ENCODE measurements at regions not wholly inside any gene's neighbourhood (a gene's known extent, or its start where the extent isn't known, plus 50 kb on each side); places are given as distances from the start of the nearest gene placed in this dataset.

DNA sequence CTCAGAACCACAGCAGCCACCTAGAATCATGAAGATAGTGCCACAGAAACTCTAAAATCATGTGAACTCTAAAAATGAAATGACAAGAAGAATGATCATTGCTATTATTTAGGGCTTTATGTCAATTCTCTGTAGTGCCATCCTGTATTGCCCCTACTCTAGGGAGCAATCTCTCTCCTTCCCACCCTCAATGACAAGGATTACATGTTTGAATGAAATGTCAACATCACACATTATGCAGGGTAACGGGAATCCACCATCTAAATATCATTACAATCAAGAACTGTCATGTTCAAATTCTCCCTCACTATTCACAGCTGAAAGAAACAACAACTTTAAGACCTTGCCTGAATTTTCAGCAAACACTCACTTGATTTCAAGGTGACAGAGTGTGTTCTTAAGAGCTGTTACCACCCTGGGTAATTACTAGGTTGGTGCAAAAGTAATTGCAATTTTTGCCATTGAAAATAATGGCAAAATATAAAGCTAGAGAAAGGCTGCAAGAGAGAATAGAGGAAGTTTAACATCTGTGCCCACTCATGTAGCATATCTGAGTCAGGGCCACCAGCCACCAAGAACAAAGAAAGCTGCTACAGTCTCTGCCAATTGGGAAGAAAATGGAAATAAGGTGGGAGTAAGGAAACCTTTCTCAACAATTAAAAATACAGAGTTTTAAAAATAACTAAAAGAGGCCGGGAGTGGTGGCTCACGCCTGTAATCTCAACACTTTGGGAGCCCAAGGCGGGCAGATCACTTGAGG, 112.8 kb upstream of the PSMD7 start:
- no peak for DNase-seq (ENCODE audit: low spot score)

DNA sequence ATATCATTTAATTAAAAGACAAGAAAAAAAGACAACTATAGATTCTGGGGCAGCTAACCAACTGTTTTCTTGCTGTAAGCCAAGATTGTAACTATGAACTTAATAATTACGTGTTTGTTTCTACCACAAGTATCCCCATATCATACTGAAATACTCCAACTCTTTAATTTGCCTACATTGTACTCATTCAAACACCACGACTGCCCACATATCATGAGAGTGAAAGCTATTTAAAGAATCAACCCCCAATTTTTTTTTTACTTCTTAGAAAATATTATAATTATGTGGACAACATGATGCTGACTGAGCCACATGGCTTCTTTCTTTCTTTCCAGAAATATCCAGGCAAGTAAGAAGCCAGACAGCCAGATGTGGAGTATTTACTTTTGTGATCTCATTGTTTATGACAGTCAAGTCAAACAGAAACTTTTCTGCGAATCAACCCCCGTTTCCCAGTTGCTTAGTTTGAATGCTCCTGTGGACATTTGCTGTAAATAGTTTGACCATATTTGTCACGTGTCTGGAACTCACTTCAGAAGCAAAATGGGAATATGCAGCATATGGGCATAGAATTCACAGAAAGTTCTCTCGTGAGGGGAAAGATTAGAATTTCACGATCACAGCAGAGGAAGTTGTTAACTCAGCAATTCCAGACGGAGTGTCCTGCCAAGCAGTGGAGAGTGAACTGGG, 126.8 kb upstream of the PSMD7 start:
- DNase-seq (ENCODE audit: low spot score) = no peak

DNA sequence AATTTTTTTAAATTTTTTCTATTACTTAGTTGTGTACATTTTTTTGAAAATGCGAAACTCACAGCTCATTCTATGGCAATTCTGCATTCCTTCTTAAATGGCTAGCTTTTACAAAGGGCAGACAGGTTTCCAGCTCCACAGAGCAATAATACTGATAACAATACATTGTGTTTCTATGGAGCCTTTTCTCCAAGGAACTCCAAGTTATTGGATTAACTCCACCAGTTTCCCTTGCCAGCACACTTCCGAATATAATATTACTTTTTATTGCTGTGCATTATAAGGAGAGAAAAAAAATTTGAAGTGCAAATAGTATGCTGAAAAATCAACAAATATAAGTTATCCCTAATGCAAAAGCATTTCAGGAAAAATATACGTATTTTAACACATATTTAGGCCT, 127.5 kb upstream of the PSMD7 start:
- no peak for DNase-seq (ENCODE audit: low spot score)

DNA sequence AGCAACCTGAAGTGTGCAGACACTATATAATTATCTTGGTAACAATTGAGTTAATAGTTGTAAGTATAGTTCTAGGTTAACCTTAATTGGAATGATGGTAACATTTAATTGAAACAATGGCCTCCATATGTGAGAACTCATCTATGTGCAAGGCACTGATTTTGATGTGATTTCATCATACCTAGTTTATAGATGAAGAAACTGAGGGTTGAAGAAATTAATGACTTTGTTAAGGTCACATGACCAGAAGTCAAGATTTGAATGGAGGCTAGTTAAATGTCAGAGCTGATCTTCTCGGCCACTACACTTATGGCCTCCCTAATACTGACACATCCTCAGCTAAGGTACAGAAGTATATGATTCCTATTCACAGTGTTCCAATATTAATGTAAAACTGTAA, 128.2 kb upstream of the PSMD7 start:
- DNase-seq (ENCODE audit: low spot score) = no peak

DNA sequence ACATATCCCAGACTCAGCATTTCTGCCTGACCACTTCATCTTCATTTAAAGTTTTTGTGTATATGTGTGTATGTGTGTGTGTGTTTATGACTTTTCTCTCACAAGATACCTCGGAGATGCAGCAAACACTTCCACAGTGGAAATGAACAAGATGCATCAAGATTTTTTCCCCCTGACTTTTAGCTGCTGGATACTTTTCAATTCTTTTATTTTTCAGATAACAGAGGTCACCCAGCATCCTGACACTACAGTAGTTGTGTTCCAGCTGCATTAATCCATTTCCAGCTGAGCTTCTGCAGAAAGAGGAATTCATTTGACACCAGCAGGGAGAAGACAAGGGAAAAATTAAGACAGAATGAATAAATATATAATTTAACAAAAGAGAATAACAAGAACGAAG, 130.2 kb upstream of the PSMD7 start:
- DNase-seq (ENCODE audit: low spot score) = no peak

DNA sequence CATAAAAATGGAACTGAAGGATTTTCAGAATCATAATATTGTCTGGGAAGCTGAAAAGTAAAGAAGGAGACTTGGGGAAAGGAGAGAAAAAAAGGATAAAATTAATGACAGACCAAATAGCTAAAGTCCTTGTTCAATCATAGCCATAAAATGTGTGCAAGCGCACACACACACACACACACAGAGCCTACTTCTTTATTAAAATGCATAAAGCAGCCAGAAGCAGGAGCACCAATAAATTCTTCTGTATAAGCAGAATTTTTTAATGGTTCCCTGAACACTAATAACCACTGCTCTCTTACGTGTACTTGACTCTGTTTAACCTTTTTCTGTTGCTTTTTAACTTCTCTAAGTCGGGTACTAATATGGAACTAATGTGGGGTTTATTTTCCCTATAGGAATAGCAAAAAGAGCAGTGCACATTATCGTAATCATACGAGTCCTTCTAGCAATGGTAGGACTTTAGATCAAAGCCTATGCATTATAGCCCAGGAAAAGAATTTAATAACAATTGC, 131.0 kb upstream of the PSMD7 start:
- no peak for DNase-seq (ENCODE audit: low spot score)

DNA sequence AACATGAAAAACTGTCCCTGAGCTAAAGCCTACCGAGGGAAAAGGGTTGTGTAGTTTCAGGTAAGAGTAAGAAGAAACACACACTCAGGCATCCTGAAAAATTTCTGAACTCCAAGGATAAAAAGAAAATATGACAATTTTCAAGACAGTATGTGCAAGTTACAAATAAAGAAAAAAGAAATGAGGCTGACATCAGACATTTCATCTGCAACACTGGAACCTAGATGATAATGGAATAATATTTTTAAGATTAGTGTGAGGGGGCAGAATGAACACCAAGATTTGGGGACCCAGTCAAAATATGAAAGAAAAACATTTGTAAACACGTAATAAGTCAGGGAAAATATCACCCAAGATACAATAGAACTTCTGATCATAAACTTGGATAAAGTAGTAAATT, 135.9 kb upstream of the PSMD7 start:
- DNase-seq (ENCODE audit: low spot score) = no peak

DNA sequence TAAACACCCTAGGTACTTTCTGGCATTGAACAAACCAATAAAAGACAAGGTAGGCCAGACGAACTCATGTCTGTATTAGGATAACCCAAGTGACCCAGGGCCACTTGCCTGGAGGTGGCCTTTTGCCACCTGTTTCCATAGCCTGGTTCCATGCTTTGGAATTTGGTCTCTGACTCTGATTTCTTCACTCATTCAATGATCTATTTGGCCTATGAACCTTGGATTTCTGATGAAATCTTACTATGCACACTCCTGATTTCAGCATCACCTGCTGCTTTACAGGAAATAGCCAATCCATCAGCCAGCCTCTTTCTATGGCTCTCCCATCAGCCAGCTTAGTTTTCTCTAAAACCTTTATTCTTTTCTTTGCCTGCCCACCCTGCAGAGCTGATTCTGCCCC, 142.8 kb upstream of the PSMD7 start:
- no peak for DNase-seq (ENCODE audit: low spot score)

DNA sequence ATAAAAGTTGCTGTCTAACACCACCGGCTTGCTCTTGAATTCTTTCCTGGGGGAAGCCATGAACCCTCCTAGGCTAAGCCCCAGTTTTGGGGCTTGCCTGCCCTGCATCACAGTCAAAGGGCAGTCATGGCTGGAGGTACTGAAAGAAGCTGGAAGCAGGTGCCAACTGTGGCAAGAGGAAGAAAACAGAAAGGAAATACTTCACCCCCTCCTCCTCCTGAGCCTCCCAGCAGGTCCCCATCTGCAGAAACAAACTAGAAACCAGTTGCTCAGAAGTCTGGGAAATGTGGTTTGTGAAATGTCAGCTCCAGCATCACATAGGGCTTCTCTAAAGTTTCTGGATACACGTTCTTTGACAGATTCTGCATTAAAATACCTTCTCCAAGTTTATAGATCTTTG, 150.0 kb upstream of the PSMD7 start:
- DNase-seq (ENCODE audit: low spot score) = no peak

DNA sequence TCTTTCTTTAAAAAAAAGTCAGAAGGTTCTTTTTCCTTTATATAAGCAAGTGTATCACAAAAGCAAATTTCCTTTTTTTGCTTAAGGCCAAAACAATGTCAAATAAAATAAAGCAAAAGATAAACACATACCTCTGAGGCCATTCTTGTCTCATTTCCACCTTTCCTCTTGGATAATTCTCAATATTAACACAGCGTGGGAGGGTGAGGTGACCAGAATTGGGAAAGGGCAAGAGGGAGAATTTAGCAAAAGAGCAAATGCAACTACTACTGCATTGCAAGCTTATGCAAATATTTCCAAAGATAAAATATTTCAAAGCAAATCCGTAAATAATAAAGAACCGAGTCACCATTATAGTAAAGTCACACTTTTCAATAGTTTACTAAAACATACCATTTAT, 153.4 kb upstream of the PSMD7 start:
- no peak for DNase-seq (ENCODE audit: low spot score)

DNA sequence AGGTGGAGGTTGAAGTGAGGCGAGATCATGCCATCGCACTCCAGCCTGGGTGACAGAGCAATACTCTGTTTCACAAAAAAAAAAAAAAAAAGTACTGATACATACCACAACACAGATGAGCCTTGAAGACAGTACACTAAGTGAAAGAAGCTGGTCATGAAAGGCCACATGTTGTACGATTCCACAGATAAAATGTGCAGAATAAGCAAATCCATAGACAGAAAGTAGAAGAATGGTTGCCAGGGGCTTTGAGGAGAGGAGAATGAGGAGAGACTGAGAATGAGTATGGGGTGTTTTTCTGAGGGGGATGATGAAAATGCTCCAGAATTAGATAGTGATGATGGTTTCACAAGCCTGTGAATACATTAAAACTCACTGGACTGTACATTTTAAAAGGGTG, 155.6 kb upstream of the PSMD7 start:
- no peak for DNase-seq (ENCODE audit: low spot score)

DNA sequence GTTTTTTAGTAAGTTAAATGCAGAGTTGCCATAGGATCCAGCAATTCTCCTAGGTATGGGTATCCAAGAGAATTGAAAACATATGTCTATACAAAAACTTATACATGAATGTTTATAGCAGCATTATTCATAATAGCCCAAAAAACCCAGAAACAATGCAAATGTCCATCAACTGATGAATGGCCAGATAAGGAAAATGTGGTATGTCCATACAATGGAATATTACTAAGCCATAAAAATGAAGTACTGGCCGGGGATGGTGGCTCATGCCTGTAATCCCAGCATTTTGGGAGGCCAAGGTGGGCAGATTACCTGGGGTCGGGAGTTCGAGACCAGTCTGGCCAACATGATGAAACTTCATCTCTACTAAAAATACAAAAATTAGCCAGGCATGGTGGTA, 156.1 kb upstream of the PSMD7 start:
- no peak for DNase-seq (ENCODE audit: low spot score)

DNA sequence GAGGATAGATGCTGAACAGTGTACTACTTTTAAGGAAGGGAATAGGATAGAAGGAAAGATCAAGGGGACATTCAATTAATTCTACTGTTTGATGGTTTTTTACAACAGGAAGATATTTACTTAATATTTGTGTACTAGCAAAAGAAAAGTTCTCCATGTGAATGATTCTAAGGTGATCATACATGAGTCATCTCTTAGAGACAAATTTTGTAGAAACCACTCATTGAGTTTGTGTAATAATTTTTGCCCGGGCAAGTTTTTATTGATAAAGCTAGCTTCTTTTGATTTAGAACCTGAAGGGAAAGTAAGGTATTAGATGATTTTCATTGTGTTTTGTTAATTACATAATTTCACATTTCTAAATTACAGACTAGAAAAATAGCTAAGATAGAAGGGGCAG, 172.8 kb upstream of the PSMD7 start:
- DNase-seq (ENCODE audit: low spot score) = no peak

DNA sequence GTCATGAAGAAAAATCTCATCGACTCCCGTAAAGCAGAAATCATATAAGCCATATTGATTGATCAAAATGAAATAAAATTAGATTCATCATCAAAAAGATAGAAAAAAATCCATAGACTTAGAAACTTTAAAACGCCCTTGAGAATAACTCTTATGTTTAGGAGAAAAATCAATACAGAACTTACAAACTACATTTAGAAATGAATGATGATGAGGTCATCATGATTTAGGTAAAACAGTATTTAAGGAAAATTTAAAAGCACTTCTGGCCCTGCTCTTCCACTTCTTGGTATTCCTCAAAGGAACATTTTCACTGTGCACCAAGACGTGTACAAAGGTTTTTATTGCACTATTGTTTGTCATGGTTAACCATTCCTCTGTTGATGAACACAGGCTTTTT, 173.4 kb upstream of the PSMD7 start:
- DNase-seq (ENCODE audit: low spot score) = no peak

DNA sequence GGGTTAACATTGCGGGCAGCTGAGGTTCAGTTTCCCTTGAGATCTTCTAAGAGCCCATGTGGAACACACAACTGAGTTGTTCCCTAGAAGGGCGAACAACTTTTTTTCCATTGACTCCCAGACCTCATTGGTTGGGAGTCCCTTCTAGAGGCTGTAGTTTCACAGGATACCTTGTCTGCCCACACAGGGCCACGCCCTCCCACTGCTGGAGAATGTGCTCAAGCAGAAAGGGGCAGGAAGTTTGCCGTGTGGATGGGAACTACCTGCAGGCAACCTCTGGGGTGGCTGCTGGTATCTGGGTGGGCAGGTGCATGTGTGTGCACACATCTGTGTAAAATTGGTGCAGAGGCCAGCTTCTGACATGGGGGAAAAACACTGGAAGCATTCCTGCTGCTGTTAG, 178.8 kb upstream of the PSMD7 start:
- no peak for DNase-seq (ENCODE audit: low spot score)

DNA sequence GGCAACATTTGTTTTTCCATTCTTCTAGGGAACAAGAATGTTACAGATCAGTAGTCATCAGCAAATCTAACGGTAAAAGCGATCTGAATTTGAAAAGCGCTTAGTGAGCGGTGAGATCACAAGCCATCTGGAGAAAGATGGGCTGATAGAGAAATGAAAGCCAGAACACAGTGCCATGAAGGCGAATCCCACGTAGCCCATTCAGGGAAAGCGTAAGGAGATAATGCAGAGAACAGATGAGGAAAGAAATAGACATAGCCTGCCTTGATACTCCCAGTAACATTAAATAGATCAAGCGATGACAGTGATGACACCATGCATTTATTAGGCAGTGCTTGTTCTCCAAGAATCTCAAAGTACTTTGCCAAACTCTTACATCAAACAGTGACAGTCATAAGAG, 183.1 kb upstream of the PSMD7 start:
- no peak for DNase-seq (ENCODE audit: low spot score)

DNA sequence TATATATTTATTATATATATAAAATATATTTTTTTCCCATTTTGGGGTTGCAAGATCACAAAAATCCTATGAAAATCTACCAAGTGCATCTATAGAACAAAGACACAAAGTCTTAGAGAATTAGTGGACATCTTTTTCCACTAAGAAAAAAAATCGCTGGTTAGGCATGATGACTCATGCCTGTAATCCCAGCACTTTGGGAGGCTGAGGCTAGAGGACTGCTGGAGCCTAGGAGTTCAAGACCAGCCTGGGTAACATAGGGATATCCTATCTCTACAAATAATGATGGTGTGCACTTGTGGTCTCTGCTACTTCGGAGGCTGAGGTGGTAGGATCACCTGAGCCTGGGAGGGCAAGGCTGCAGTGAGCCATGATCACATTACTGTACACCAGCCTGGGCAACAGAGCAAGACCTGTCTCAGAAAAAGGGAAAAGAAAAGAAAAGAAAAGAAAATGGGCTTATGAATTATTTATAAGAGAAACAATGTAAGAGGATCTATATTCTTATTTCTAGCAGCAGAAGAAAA, 185.1 kb upstream of the PSMD7 start:
- DNase-seq (ENCODE audit: low spot score) = no peak

DNA sequence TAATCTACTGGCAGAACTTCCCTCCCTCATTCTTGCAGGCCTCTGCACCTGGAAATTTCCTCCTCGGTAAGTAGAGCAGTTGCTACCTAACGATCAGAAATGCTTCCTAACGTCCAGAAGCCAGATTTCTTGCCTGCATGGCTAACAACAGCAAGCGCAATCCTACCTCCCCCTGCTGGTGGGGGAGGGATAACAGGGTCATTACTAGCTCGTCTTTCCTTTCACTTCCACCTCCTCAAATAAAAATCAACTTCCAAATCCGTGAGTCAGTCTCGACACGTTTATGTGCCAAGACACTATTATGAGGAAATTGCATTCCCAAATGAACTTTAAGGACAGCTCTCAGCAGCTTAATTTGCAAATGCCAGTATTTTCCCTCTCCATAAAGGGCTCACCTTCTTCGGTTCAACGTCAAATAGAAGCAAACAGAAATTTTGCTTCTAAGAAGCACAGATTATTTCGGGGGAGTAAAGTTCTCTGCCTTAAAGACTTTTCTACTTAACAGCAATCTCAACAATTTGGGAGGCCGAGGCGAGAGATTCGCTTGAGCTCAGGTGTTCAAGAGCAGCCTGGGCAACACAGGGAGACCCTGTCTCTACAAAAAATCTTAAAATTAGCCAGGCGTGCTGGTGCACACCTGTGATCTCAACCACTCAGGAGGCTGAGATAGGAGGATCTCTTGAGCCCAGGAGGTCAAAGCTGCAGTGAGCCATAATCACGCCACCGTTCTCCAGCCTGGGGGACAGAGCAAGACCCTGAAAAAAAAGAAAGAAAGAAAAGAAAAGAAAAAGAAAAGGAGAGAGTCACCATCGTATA, 188.6 kb upstream of the PSMD7 start:
- no peak for DNase-seq (ENCODE audit: low spot score)

DNA sequence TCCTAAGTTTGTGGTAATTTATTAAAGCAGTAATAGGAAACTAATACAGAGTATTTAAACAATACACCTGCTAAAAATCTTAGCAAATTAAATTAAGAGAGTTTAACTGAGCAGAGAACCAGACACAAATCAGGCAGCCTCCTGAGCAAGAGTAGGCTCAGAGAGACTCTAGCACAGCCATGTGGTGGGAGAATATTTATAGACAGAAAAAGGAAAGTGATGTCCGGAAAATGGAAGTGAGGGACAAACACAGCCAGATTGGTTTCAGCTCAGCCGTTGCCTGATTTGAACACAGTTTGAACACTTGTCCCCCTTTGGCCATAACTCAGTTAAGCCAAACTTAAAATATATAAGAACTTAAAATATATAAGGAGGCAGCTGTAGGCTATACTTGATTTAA, 192.6 kb upstream of the PSMD7 start:
- DNase-seq (ENCODE audit: low spot score) = no peak

DNA sequence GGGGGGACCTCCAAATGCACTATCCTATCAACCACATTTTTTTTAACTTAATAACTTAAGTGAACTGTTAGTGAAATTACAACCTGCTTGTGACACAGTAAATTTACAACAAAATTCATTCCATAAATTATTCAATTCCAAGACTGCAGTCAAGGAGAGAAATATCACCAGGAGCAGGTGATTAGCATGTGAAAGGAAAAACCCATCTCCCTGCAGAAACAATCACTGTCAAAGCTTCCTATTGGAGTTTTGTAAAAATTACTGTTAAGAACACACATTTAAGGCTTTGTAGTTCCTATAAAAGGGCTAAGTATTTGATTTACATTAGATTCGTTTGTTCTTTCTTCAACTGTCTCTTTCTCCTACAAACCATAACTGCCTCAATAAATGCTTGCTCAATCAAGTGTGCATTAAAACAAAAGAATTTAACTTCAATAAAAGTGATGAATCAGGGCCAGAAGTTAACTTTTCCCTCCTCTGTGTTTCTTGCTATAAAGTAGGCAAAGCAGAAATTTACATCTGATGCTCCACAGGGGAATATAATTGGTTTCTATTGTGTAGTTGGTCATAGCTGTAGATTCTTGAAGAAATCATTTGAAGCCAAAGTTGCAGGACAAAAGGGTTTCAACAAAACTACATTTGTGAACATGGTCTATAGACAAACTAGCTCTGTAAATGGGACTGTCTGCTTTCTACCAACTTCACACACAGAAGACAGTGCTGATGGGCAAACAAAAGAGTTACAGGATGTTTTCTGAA, 195.1 kb upstream of the PSMD7 start:
- DNase-seq (ENCODE audit: low spot score) = no peak
